ENCODE measurements at regions not wholly inside any gene's neighbourhood (a gene's known extent, or its start where the extent isn't known, plus 50 kb on each side); places are given as distances from the start of the nearest gene placed in this dataset.

GRCh38 chr2:223109341-223109740 lies 57.4 kb downstream of the KCNE4 start:
- TF ChIP-seq CTCF (conservative IDR thresholded peaks at IDR 0.05 in 1 of 2, IDR thresholded peaks at IDR 0.05 in 1 of 2; ENCODE audit: extremely low read depth in 1 of 2, insufficient read depth in 1 of 2, low read depth in 1 of 2, low read length in 2 of 2) = no peak
- TF ChIP-seq EZH2 (IDR thresholded peaks at IDR 0.05; ENCODE audit: borderline replicate concordance, low read length) = no peak

All from mammary epithelial cell (primary cell).